Peyer's patch (tissue), 4 donors: ENCODE measurements at regions not wholly inside any gene's neighbourhood (a gene's known extent, or its start where the extent isn't known, plus 50 kb on each side); places are given as distances from the start of the nearest gene placed in this dataset.
"Not testable (repeated sequence)": the region's sequence is repeated elsewhere in the genome, so short reads cannot be mapped to it uniquely, and the experiment has no call there.

Source experiments
- DNase-seq, 3 donors: peaks; one replicate each; pipeline ENCODE4 v3.0.0-alpha.2; 2017 to 2019
- H3K27ac ChIP-seq, 4 donors: fragments of 200-600 bp; sonication (generic); one replicate each; pipeline ENCODE4 v1.5.1; 2016 to 2019
- H3K27me3 ChIP-seq, 2 donors: fragments of 200-600 bp; sonication (generic); one replicate each; pipeline ENCODE4 v1.5.1; 2019
- H3K36me3 ChIP-seq, 3 donors: fragments of 200-600 bp; sonication (generic); one replicate each; pipeline ENCODE4 v1.5.1; 2016 to 2019
- H3K4me1 ChIP-seq, 4 donors: fragments of 200-600 bp; sonication (generic); one replicate each; pipeline ENCODE4 v1.5.1; 2016 to 2019
- H3K4me3 ChIP-seq, 4 donors: fragments of 200-600 bp; sonication (generic); 1 replicate in 3 of 4; 2 replicates in 1 of 4; pipeline ENCODE4 v1.5.1; 2016 to 2019; ENCODE audit warnings: mild to moderate bottlenecking in 1 of 4
- H3K9me3 ChIP-seq, 4 donors: fragments of 200-600 bp; sonication (generic); one replicate each; pipeline ENCODE4 v1.5.1; 2016 to 2019; ENCODE audit warnings: mild to moderate bottlenecking in 1 of 4
- CTCF ChIP-seq, 6 experiments: fragments of 450-650 bp in 4 of 6; fragments of 200-600 bp in 2 of 6; sonication (generic) in 1 of 6; IDR thresholded peaks; one replicate each; pipeline ENCODE4 v1.5.1; 2017 to 2019; ENCODE audit warnings: antibody characterized with exemption in 6 of 6, mild to moderate bottlenecking in 3 of 6, moderate library complexity in 1 of 6
- POLR2A ChIP-seq, 2 donors: fragments of 450-650 bp; IDR thresholded peaks; one replicate each; pipeline ENCODE4 v1.5.1; 2017; ENCODE audit warnings: antibody characterized with exemption in 2 of 2, mild to moderate bottlenecking in 2 of 2, moderate library complexity in 2 of 2

GRCh38 chr12:46604684-46605083 lies 221.1 kb downstream of the SLC38A4 start:
- Histone ChIP-seq H3K4me3 (no peak overlapping the region), H3K27ac (no peak overlapping the region)
- TF ChIP-seq POLR2A (IDR thresholded peaks at IDR 0.05) (no peak), CTCF (IDR thresholded peaks at IDR 0.05) (no peak)

GRCh38 chr12:46603776-46604456 lies 221.9 kb downstream of the SLC38A4 start:
- Histone ChIP-seq H3K4me1 (no peaks in the 10 kb centered on the region), H3K27ac (no peak overlapping the region), H3K9me3 (no peaks in the 10 kb centered on the region), H3K27me3 (no peaks in the 10 kb centered on the region), H3K36me3 (no peaks in the 10 kb centered on the region), H3K4me3 (no peak overlapping the region)
- DNase-seq, result no peak
- TF ChIP-seq CTCF (IDR thresholded peaks at IDR 0.05), result no peak
- TF ChIP-seq POLR2A (IDR thresholded peaks at IDR 0.05), result no peak

More at GRCh38 chr12:46604684-46605083, 221.1 kb downstream of the SLC38A4 start:
- no peaks in the 10 kb centered on the region for H3K27me3 ChIP-seq
- no peaks in the 10 kb centered on the region for H3K36me3 ChIP-seq
- no peaks in the 10 kb centered on the region for H3K9me3 ChIP-seq
- DNase-seq, result no peak
- H3K4me1 ChIP-seq, result no peaks in the 10 kb centered on the region

GRCh38 chr12:46602474-46602873 lies 223.3 kb downstream of the SLC38A4 start:
- no peak overlapping the region for H3K27ac ChIP-seq
- no peak overlapping the region for H3K4me3 ChIP-seq
- no peak for TF ChIP-seq CTCF (IDR thresholded peaks at IDR 0.05)
- TF ChIP-seq POLR2A (IDR thresholded peaks at IDR 0.05), result no peak
- no peaks in the 10 kb centered on the region for H3K36me3 ChIP-seq
- no peak for DNase-seq
- H3K27me3 ChIP-seq, result no peaks in the 10 kb centered on the region
- H3K9me3 ChIP-seq, result no peaks in the 10 kb centered on the region
- no peaks in the 10 kb centered on the region for H3K4me1 ChIP-seq

- peaks cover 0 to under 1% (median 0%) of the 10 kb centered on the region in 4 donors for H3K4me1 ChIP-seq
- TF ChIP-seq CTCF (IDR thresholded peaks at IDR 0.05) (no peak), POLR2A (IDR thresholded peaks at IDR 0.05) (no peak)
- H3K27ac ChIP-seq, result no peak overlapping the region
- H3K4me3 ChIP-seq, result no peak overlapping the region
- no peaks in the 10 kb centered on the region for H3K9me3 ChIP-seq
- no peaks in the 10 kb centered on the region for H3K27me3 ChIP-seq
- no peak for DNase-seq
- H3K36me3 ChIP-seq, result no peaks in the 10 kb centered on the region
Observed at GRCh38 chr12:46590991-46591703, 218.6 kb upstream of the SLC38A2 start.

- no peaks in the 10 kb centered on the region for H3K36me3 ChIP-seq
- peak; percentile 53 to 75 (median 68) for DNase-seq
- H3K27me3 ChIP-seq, result no peaks in the 10 kb centered on the region
- peaks cover 0 to 7% (median 0%) of the 10 kb centered on the region in 4 donors for H3K9me3 ChIP-seq
- H3K4me3 ChIP-seq, result no peak overlapping the region
- H3K27ac ChIP-seq, result peak overlapping the region in 1 of 4 donors; percentile 3
- peaks cover 0 to 6% (median 0%) of the 10 kb centered on the region in 4 donors for H3K4me1 ChIP-seq
- TF ChIP-seq CTCF (IDR thresholded peaks at IDR 0.05), result no peak
- TF ChIP-seq POLR2A (IDR thresholded peaks at IDR 0.05), result no peak
Observed at GRCh38 chr12:46585854-46586621, 213.5 kb upstream of the SLC38A2 start.

GRCh38 chr12:46584098-46584497 lies 211.5 kb upstream of the SLC38A2 start:
- H3K9me3 ChIP-seq, H3K36me3 ChIP-seq, H3K27me3 ChIP-seq, H3K4me3 ChIP-seq, H3K27ac ChIP-seq, H3K4me1 ChIP-seq, DNase-seq: not testable (repeated sequence)

GRCh38 chr12:46581990-46582389 lies 209.4 kb upstream of the SLC38A2 start:
- not testable (repeated sequence) for H3K27me3 ChIP-seq, H3K4me1 ChIP-seq, H3K36me3 ChIP-seq, H3K9me3 ChIP-seq, H3K27ac ChIP-seq, DNase-seq, H3K4me3 ChIP-seq
